Esophagus muscularis mucosa (tissue), 4 donors: ENCODE measurements at regions not wholly inside any gene's neighbourhood (a gene's known extent, or its start where the extent isn't known, plus 50 kb on each side); places are given as distances from the start of the nearest gene placed in this dataset.

Experiments used
- CTCF ChIP-seq, 3 experiments: fragments of 200-600 bp in 2 of 3; fragments of 450-650 bp in 1 of 3; sonication (generic) in 2 of 3; IDR thresholded peaks; one replicate each; pipeline ENCODE4 v1.5.1; 2017 to 2019; ENCODE audit warnings: antibody characterized with exemption in 3 of 3, mild to moderate bottlenecking in 2 of 3, moderate library complexity in 1 of 3
- EP300 ChIP-seq: sonication (generic); formaldehyde crosslinking; IDR thresholded peaks from one replicate; pipeline ENCODE4 v1.6.1; 2017; ENCODE audit warnings: antibody characterized with exemption
- POLR2A ChIP-seq: fragments of 450-650 bp; IDR thresholded peaks from one replicate; pipeline ENCODE4 v1.6.1; 2017; ENCODE audit warnings: antibody characterized with exemption, moderate library complexity, mild to moderate bottlenecking, low read depth

GRCh38 chr2:145154731-145155130, 634.8 kb upstream of the ZEB2 start:
- no peak for TF ChIP-seq POLR2A
- no peak for TF ChIP-seq EP300
- no peak for TF ChIP-seq CTCF (IDR thresholded peaks at IDR 0.05)
